GM23338 (cell line): ENCODE measurements at regions not wholly inside any gene's neighbourhood (a gene's known extent, or its start where the extent isn't known, plus 50 kb on each side); places are given as distances from the start of the nearest gene placed in this dataset.

Source experiments
- ETS1 ChIP-seq: IDR thresholded peaks from 2 replicates; pipeline ENCODE4 v1.6.1; 2016; ENCODE audit warnings: antibody characterized with exemption
- EZH2 ChIP-seq: fragments of 200-600 bp; sonication (generic); IDR thresholded peaks from one replicate; pipeline ENCODE4 v1.8.0; 2017; ENCODE audit warnings: antibody characterized with exemption, mild to moderate bottlenecking, low read depth; ENCODE audit not compliant: unreplicated experiment
- EZH2phosphoT487 ChIP-seq: fragments of 200-600 bp; sonication (generic); IDR thresholded peaks from one replicate; pipeline ENCODE4 v1.8.1; 2018; ENCODE audit warnings: antibody characterized with exemption; ENCODE audit not compliant: unreplicated experiment
- JUNB ChIP-seq: IDR thresholded peaks from one replicate; pipeline ENCODE4 v1.6.1; 2016; ENCODE audit warnings: antibody characterized with exemption; ENCODE audit not compliant: unreplicated experiment
- NANOG ChIP-seq: IDR thresholded peaks from 2 replicates; pipeline ENCODE4 v1.6.1; 2016; ENCODE audit warnings: antibody characterized with exemption, borderline replicate concordance
- POLR2AphosphoS5 ChIP-seq: IDR thresholded peaks from 2 replicates; pipeline ENCODE4 v1.6.1; 2016; ENCODE audit warnings: antibody characterized with exemption, low read depth
- STAT1 ChIP-seq: IDR thresholded peaks from one replicate; pipeline ENCODE4 v1.6.1; 2016; ENCODE audit warnings: antibody characterized with exemption; ENCODE audit not compliant: unreplicated experiment
- ZNF114 ChIP-seq: fragments of 250-450 bp; sonication (Bioruptor Pico); IDR thresholded peaks from 2 replicates; pipeline ENCODE4 v1.5.0; 2020; ENCODE audit warnings: mild to moderate bottlenecking, moderate library complexity
- ZNF331 ChIP-seq: fragments of 250-450 bp; sonication (Bioruptor Pico); IDR thresholded peaks from 2 replicates; pipeline ENCODE4 v1.5.0; 2020; ENCODE audit warnings: low read depth, mild to moderate bottlenecking, moderate library complexity
- TF ChIP-seq, protein P1 (sequence below), 2 experiments: fragments of 200-600 bp in 1 of 2; sonication (generic) in 1 of 2; conservative IDR thresholded peaks; 2 replicates each; pipeline versions ENCODE4 v1.5.1 to v1.6.1; 2016 to 2017; ENCODE audit warnings: antibody characterized with exemption in 2 of 2, low read depth in 2 of 2, mild to moderate bottlenecking in 2 of 2, moderate library complexity in 1 of 2
- TF ChIP-seq, protein P2 (sequence below): IDR thresholded peaks from one replicate; pipeline ENCODE4 v1.6.1; 2018; ENCODE audit warnings: antibody characterized with exemption; ENCODE audit not compliant: unreplicated experiment

- TF ChIP-seq POLR2AphosphoS5 (no peak), NANOG (no peak), EZH2 (no peak), STAT1 (no peak), EZH2phosphoT487 (no peak), ETS1 (no peak), ZNF331 (CRISPR knock-in tag) (no peak), ZNF114 (no peak), JUNB (no peak)
- TF ChIP-seq, protein P1, sequence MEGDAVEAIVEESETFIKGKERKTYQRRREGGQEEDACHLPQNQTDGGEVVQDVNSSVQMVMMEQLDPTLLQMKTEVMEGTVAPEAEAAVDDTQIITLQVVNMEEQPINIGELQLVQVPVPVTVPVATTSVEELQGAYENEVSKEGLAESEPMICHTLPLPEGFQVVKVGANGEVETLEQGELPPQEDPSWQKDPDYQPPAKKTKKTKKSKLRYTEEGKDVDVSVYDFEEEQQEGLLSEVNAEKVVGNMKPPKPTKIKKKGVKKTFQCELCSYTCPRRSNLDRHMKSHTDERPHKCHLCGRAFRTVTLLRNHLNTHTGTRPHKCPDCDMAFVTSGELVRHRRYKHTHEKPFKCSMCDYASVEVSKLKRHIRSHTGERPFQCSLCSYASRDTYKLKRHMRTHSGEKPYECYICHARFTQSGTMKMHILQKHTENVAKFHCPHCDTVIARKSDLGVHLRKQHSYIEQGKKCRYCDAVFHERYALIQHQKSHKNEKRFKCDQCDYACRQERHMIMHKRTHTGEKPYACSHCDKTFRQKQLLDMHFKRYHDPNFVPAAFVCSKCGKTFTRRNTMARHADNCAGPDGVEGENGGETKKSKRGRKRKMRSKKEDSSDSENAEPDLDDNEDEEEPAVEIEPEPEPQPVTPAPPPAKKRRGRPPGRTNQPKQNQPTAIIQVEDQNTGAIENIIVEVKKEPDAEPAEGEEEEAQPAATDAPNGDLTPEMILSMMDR (conservative IDR thresholded peaks at IDR 0.05; ENCODE audit: low read depth in 2 of 2): no peak
- TF ChIP-seq, protein P2, sequence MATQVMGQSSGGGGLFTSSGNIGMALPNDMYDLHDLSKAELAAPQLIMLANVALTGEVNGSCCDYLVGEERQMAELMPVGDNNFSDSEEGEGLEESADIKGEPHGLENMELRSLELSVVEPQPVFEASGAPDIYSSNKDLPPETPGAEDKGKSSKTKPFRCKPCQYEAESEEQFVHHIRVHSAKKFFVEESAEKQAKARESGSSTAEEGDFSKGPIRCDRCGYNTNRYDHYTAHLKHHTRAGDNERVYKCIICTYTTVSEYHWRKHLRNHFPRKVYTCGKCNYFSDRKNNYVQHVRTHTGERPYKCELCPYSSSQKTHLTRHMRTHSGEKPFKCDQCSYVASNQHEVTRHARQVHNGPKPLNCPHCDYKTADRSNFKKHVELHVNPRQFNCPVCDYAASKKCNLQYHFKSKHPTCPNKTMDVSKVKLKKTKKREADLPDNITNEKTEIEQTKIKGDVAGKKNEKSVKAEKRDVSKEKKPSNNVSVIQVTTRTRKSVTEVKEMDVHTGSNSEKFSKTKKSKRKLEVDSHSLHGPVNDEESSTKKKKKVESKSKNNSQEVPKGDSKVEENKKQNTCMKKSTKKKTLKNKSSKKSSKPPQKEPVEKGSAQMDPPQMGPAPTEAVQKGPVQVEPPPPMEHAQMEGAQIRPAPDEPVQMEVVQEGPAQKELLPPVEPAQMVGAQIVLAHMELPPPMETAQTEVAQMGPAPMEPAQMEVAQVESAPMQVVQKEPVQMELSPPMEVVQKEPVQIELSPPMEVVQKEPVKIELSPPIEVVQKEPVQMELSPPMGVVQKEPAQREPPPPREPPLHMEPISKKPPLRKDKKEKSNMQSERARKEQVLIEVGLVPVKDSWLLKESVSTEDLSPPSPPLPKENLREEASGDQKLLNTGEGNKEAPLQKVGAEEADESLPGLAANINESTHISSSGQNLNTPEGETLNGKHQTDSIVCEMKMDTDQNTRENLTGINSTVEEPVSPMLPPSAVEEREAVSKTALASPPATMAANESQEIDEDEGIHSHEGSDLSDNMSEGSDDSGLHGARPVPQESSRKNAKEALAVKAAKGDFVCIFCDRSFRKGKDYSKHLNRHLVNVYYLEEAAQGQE: no peak
These were observed 804.4 kb upstream of the FAM98A start for GRCh38 chr2:34403512-34403911.
